NCI-H2227 (cell line): ENCODE measurements at regions not wholly inside any gene's neighbourhood (a gene's known extent, or its start where the extent isn't known, plus 50 kb on each side); places are given as distances from the start of the nearest gene placed in this dataset.

ENCODE experiments used
- DNase-seq: peaks from one replicate; lab custom pipeline; 2025; ENCODE audit not compliant: unreplicated experiment; lab: John Stamatoyannopoulos, UW

- no peak for DNase-seq
These were observed 133.0 kb downstream of the ZDHHC21 start for GRCh38 chr9:14560194-14560593.

- DNase-seq = no peak
These were observed 138.3 kb downstream of the ZDHHC21 start for GRCh38 chr9:14554886-14555285.

- DNase-seq = no peak
These were observed 145.8 kb downstream of the ZDHHC21 start for GRCh38 chr9:14547245-14548060.

- DNase-seq = no peak
These were observed 146.5 kb downstream of the ZDHHC21 start for GRCh38 chr9:14546693-14547092.

DNA sequence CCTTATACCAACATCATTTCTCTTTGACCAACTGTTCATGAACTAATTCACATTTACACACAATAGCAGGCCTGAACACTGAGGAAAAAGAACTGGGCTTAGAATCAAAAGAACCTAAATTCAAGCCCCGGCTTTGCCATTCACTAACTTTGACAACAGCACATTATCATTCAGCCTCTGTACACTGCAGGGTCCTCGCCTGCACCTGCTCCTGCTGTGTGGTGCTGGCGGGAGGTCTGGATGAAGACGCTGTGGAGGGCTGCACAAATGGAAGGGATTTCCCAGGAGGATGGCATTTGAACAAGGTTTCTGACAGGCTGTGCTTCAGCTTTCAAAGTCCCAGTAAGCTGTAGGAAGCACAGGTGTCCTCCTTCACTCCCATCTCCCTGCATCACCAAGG lies 151.2 kb downstream of the ZDHHC21 start:
- peak; percentile 3 for DNase-seq

DNA sequence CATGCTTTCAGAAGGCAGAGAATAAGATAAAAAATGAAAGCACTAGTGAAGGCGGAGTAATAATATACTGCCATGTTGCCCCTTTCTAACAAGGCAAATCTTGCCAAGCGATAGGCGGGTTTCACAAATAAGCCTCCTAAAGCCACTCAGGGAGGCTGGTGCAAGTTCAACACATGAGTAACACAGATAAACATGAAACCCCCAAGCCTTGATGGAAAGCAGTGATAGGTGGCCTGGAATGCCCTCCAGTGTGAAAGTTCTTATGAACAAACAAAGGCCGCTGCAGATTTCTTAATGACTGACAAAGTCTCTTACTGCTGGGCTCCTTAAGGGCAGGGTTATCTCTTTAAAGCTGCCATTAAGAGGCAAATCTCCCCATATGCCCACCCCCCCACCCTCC lies 154.7 kb downstream of the ZDHHC21 start:
- no peak for DNase-seq

DNA sequence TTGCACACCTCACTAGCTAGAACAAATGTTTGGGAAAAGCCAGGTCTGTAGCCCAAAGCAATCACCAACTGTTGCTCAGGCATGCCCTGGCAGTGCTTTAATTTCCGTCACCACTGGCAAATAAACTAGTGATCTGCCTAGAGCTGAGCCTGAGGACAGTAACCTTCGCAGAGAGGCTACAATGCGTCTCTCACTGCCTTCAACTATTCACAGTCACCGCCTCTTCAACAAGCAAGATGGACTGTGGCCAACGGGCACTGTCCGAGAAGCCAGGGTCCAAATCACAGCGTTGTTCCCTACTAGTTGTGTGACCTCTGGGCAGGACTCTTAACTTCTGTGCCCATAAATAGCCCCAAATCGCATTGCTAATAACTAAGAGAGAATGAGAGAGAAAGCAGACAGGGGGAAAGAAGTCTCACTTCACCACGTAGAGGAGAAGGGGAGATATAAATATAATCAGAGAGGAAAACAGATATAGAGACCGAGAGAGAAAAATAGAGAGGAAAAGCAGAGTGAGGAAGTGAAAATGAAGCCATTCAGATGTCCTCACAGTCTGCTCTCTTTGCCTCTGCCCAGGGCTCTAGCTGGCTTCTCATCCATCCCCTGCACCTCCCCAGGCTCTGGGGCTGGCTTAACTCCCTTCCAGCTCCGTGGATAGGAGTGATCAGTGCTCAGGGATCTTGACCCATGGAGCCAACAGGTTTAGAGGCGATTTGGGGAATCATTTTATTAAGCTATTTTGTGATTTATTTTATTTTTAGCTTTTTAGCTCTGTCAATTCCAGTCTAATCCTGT lies 157.9 kb downstream of the ZDHHC21 start:
- DNase-seq = no peak

GRCh38 chr9:14533867-14534640 lies 159.2 kb downstream of the ZDHHC21 start:
- DNase-seq = peak; percentile 27

DNA sequence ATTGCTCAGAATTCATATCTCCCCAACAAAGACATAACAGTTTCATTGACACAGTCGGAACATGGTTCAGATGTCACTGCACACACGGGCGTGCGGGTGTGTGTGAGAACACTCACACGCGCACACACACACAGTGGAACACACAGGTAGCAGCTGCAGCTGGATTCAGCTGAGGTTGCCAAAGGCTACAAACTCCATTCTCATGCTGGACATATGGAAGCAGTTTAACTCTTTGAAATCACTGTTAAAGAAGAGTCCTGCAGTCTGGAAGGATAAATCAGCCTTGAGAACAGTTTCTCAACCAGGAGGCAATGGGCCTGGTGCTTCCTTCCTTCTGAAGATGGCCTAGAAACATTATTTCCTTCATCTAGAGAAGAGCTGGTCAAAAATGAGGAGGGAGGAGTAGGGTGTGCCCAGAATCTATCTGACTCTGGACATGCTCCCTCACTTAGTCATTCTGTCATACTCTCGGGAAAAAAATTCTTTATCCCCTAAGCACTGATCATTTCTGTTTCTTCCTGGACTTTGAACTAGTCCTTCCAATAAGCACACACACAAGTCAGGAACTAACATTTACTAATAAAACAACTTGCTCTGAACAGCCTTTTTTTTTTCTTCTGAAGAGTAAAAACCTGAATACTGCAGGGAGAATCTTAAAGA lies 160.6 kb downstream of the ZDHHC21 start:
- no peak for DNase-seq

DNA sequence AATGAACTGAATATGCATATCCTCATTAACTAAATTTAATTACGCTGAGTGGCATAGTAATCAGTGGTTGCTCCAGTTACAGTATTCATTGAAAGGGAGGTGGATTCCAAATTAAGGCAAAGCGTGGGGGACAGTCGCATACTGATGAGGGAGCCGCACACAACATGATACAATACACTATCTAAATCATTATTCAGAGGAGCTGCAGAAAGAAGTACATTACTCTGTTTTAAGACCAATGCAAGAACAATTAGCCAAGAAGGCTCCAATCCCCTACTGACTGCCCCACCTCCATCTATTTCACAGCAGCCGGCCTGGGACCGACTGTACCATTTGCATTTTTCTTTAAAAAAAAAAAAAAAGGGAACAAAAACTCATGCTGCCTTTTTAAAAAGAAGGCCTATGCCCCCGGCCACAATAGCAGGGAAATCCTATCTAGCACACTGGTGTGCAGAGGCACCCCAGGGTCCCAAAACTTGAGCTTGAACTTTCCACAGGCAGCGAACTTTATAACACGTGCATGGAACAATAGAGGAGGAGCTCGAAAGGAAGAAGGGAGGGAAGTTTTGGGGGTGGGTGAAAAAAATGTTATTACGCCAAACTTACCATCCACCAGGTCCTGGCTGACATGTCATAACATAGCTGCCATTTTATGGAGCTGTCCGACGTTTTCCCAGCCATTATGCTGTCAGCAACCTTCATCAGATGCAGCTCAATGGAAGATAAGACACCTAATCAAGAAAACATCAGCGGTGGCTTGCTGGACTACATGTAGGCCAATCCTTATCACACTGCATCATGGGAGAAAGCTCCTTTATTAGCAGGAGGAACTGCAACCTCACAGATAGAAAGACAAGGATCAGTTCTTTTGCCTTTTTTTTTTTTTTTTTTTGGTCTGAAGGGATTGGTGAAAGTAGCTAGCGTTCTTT lies 161.6 kb downstream of the ZDHHC21 start:
- DNase-seq = no peak

DNA sequence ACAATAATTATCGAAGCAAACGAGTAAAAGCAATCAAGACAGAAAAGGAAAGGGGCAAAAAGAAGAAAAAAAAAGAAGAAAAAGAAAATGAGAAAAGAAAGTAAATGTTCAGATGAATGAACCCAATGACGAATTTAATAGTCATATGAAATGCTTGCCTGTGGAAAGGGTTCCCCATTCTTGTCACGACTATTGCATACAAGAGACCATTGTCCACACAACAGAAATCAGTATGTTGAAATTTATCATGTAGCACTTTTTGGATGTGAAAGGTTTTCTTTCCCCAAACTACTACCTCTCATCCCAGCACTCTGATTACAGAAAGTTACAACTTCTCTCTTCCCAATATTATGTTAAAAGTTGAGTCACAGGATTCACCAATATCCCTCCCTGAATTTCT lies 162.4 kb downstream of the ZDHHC21 start:
- no peak for DNase-seq

DNA sequence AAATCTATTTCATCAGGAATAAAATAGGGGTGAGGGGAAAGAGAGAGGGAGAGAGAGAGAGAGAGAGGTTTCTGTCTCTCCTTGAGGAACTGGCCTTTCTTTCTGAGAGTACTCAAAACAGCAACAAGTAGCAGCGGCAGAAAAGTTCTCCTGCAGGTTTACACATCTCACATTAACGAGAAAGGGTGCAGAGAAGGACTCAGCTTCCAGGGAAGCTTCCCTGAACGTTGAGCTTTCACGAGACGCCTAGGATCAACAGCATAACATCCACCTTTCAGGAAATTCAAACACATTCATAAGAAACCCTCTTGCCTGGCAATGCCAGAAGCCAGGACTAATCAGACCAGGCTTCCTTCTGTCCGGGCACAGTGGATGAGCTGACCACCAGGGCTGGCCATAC lies 162.9 kb downstream of the ZDHHC21 start:
- DNase-seq = no peak

- DNase-seq = no peak
These were observed 163.6 kb downstream of the ZDHHC21 start for GRCh38 chr9:14529629-14530028.

DNA sequence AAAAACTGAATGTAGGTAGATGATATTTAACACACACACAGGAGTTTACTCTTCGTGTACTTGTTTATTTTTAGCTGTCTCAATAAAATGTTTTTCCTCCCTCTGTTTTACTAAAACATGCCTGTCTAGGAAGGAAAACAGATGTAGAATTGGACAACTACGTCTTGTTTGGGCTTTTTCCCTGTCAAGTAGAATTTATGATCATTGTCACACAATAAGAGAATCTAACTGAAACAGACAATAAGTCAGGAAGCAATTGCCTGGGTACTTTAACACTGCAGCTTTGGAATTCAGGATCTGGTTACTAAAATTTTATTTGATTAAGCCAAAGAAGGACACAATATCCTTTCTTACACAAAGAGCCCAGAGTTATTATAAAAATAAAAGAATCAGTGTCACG lies 164.2 kb downstream of the ZDHHC21 start:
- no peak for DNase-seq

GRCh38 chr9:14526504-14526903 lies 166.7 kb downstream of the ZDHHC21 start:
- no peak for DNase-seq

- no peak for DNase-seq
These were observed 167.4 kb downstream of the ZDHHC21 start for GRCh38 chr9:14525856-14526255.

GRCh38 chr9:14524873-14525515 lies 168.2 kb downstream of the ZDHHC21 start:
- no peak for DNase-seq

GRCh38 chr9:14523545-14523944 lies 169.7 kb downstream of the ZDHHC21 start:
- DNase-seq = no peak

GRCh38 chr9:14522627-14523379 lies 170.4 kb downstream of the ZDHHC21 start:
- no peak for DNase-seq
